Anterior cingulate cortex (tissue), 58 donors: ENCODE measurements at regions not wholly inside any gene's neighbourhood (a gene's known extent, or its start where the extent isn't known, plus 50 kb on each side); places are given as distances from the start of the nearest gene placed in this dataset.

Experiments used
- DNase-seq, 58 donors: peaks; one replicate each; lab custom pipeline; 2025; lab: John Stamatoyannopoulos, UW

- DNase-seq: peak in 1 of 58 donors; percentile 16
These were observed 462.0 kb upstream of the SYT1 start for GRCh38 chr12:78402366-78403134.

DNA sequence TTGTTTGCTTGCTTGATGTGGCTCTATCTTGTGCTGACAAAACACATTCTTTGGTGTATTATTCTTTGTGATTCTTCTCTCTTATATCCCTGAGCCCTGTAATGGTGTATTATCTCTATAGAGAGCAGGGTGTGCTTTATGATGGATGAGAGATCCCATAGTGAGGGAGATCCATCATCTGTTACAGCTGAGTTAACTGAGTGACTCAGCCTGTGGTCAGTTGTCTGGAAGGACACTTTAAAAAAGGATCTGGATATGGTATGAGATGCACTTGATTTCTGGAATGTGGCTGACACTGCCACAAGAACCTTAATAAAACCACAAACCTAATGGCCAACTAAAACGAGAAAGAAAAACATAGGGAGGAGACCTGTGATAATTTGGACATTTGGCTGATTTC is 461.4 kb upstream of the SYT1 start:
- DNase-seq: no peak

DNA sequence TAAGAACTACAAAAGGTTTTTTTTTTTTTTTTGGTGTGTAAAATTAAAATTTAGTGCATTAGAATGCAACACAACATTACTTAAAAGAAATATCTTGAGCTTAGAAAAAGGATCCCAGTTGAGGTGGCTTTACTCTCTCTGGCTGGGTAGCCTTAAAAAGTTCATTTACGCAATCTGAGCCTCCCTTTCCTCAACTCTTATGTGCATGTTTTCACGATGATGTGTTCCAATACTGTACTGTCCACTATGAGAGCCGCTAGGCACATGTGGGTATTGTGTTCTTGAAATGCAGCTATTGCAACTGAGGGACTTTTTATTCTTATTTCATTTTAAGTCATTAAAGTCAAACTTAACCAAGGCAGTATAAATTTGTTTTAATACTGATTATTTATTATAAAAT is 460.9 kb upstream of the SYT1 start:
- no peak for DNase-seq

DNA sequence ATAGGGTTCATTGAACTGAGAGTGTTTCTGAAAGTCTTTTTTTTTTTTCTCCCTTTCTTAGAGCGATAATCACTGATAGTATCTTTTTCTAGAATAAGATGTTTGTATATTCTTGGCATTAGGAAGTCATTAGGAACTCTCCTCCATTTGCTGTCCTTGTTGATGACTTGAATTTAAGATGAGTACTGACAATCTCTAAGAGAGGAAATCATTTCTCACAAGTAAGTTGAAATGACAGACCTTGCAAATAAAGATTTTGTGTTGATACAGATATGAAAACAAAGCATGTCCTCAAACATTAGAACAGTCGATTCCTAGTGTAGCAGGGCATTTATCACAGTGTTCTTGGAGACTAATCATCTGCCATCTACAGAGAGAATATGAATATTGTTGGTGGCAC is 458.4 kb upstream of the SYT1 start:
- DNase-seq: no peak

GRCh38 chr12:78406828-78407227 is 457.7 kb upstream of the SYT1 start:
- DNase-seq: no peak

DNA sequence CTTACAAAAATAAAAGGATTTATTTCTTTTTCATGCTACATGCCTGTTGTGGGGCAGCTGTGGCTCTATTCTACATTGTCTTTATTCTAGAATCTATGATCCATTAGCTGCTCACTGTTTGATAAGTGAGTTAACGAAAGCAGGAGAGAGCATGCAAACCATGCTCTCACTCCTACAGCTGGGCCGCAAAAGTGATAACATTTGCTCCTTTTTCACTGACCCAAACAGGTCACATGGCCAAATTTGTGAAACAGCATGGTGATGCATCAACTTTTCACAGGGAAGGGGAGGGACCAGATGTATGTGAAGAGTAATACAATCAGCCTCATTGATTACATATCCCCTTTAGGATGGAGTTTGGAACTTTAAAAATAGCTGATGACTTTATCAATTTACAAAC is 456.9 kb upstream of the SYT1 start:
- DNase-seq: no peak

- no peak for DNase-seq
These were observed 450.5 kb upstream of the SYT1 start for GRCh38 chr12:78414071-78414470.

DNA sequence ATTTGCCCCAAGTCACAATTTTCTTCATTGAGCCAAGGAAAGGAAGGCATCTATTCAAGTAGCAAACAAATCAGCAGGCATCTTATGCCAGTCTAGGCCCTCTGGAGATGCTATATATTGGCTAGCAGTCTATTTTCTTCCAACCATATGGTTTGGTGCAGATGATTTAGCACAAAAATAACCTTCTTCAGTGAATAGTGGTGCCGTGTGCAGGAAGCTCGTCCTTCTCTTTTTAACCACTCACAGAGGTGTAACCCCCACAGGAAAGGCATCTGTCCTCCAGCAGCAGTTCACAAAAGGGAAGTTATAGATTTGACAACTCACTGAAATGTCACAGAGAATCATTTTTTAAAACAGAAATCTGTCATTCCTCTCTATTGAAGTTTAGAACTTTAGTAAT is 445.7 kb upstream of the SYT1 start:
- peak in 2 of 58 donors; percentile 16 to 19 for DNase-seq

DNA sequence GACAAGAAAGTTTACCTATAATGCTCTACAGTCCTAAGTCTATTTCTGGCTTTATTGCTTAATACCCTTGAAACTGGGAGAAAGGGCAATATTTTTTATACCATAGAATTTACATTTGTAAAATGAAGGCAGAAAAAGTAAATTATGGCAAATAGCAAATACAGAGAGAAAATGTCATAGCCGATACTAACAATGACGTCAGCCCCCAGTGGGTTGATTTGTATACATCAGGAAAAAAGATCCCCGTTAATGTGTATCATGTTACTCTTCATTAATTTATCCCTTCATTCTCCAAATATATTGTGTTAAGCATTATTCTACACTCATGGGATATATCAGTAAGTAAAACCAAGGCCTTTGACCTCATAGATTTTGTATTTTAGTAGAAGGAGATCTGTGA is 445.1 kb upstream of the SYT1 start:
- DNase-seq: no peak

GRCh38 chr12:78420991-78421390 is 443.6 kb upstream of the SYT1 start:
- no peak for DNase-seq

GRCh38 chr12:78430551-78430950 is 434.0 kb upstream of the SYT1 start:
- no peak for DNase-seq

- DNase-seq: no peak
These were observed 432.6 kb upstream of the SYT1 start for GRCh38 chr12:78431931-78432330.

DNA sequence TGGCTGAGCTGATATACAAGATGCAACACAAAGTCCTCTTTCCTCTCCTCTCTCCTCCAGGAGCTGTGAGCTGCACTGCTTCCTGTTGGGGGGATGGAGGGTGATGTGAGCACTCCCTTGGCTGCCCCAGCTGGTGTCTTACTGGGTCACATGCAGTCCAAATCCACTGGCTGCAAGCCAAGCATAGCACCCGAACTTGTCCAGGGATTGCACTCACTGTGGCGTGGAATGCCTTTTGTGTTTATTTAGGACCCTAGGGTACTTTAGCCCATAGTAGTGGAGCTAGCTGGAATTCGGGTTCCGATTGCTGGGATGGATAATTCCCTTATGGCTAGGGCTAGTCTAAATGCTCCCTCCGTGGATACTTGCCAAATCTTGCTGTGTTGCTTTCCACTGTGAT is 424.9 kb upstream of the SYT1 start:
- DNase-seq: no peak

DNA sequence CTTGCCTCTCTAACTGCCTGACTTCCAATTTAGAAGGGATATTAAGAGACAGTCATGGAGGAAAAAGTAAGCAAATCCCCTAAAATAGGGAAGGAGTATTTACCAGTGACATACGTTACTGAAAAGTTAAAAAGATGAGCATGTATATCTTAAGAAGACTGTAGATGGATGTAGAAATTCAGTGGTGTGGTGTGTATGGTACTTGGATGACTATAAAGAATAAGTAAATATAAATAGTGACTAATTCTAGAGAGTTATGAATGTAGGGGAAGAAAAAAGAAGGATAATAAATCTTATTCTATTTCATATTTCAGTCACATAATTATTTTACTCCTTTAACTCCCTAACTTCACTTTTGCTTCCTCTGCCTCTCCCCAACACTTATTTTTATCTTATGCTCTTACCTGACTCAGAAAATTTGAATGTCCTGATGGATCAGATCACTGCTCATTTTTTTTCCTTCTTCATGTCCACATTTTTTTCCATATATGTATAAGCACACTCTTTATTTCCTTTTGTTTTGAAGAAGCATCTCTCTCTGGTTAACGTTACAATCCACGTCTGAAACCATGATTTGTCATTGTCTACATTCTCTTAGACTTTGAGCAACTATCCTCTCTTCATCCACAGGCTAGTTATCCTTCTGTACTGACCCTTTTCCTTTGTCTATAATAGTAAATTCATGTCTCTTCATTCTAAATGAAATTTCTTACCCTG is 422.7 kb upstream of the SYT1 start:
- DNase-seq: no peak

DNA sequence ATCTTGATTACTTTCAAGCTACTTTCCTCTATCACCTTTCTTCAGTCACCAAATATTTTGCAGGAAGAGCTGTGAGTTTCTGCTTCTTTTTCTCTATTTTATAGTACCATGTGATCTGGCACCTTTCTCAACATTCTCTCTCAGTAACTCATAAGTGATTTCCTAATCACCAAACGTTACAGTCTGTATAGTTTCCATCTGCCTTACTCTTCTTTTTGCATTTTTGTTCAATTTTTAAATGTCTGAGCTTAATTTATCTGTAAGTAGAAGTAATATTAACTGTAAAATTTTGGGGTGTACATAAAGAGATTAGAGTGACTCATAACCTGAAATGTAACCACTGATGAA is 422.1 kb upstream of the SYT1 start:
- no peak for DNase-seq

DNA sequence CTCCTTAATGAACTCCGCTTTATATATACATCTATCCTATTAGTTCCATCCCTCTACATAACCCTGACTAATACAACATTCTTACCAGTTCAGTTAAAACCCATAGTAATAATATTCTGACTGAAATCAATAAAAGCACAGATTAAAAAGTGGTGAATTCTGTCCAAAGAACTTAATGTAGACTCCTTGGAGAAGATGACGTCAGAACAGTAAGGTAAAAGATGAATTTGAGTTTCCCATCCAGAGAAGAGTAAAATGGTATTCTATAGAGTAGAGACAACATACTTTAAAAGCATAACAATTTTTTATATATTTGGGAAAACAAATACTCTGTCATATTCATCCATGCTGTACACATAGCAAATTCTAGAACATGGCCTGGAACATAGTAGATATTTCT is 418.0 kb upstream of the SYT1 start:
- no peak for DNase-seq

DNA sequence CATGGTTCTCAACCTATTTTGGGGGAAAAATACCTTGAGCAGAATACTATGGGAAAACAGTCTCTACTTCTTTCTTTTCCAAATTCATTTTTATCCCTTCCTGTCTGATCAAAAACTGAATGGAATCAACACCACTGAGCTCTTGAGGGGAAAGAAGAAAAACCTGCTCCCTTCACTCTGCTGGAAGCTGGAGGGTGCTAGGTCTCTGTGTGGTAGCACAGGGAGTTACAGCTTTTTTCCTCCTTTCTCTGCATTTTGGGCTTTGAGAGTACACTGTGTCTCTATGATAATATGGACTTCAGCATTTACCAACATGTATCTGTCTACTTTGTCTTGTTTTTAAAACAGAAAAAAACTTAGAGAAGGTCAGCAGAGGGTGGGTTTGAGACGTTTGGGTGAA is 417.2 kb upstream of the SYT1 start:
- no peak for DNase-seq

GRCh38 chr12:78448692-78449091 is 415.9 kb upstream of the SYT1 start:
- DNase-seq: no peak

DNA sequence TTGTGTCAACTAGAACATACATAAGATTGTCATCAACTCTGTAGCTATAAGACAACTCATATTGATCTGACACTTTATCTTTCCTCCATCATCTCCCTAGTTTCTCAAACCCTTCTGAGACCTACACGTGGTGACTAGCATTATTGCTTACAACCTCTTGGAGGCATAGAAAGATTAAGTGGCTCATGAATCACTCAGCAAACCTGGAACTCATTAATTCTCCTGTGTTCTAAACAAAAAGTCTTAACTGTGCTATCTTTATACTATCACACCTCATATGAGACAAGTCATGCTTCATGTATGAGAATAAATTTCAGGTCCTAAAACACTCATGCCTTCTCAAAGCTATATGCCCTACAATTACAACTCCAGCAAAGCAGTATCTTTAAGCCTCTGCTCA is 408.6 kb upstream of the SYT1 start:
- DNase-seq: no peak

GRCh38 chr12:78457938-78458337 is 406.6 kb upstream of the SYT1 start:
- no peak for DNase-seq

- DNase-seq: peak in 20 of 58 donors; percentile 2 to 45 (median 9)
These were observed 394.0 kb upstream of the SYT1 start for GRCh38 chr12:78470354-78471195.
